CD4-positive, CD25-positive, alpha-beta regulatory T cell (primary cell): ENCODE measurements at regions not wholly inside any gene's neighbourhood (a gene's known extent, or its start where the extent isn't known, plus 50 kb on each side); places are given as distances from the start of the nearest gene placed in this dataset.
"Not testable (repeated sequence)": the region's sequence is repeated elsewhere in the genome, so short reads cannot be mapped to it uniquely, and the experiment has no call there.

Source experiments
- ATAC-seq, 2 donors: fragments of 150-1000 bp; cut with Tn5 transposase; one replicate each; pipeline ENCODE4 v1.10.0; 2021; ENCODE audit warnings: low read depth in 2 of 2, moderate number of reproducible peaks in 2 of 2, moderate library complexity in 1 of 2
- DNase-seq, 3 donors: peaks; one replicate each; pipeline versions ENCODE4 v3.0.0 to v3.0.0-alpha.2; 2012 to 2022; ENCODE audit warnings: mixed read lengths in 1 of 3
- H3K27ac ChIP-seq: one replicate; pipeline ENCODE4 v1.7.0; 2013; ENCODE audit warnings: mild to moderate bottlenecking, low read length; ENCODE audit not compliant: insufficient read depth, poor library complexity, severe bottlenecking
- H3K27me3 ChIP-seq: one replicate; pipeline ENCODE4 v1.7.0; 2013; ENCODE audit warnings: low read length; ENCODE audit not compliant: control insufficient read depth, insufficient read depth
- H3K36me3 ChIP-seq: one replicate; pipeline ENCODE4 v1.7.0; 2013; ENCODE audit warnings: mild to moderate bottlenecking, low read length, moderate library complexity; ENCODE audit not compliant: control insufficient read depth, insufficient read depth
- H3K4me1 ChIP-seq: 2 replicates; pipeline ENCODE4 v1.7.0; 2013; ENCODE audit warnings: mild to moderate bottlenecking, low read length; ENCODE audit not compliant: insufficient read depth, control insufficient read depth, poor library complexity, severe bottlenecking
- H3K4me3 ChIP-seq: one replicate; pipeline ENCODE4 v1.7.0; 2013; ENCODE audit warnings: low read depth, mild to moderate bottlenecking, low read length, moderate library complexity
- H3K9me3 ChIP-seq, 2 experiments: 1 replicate in 1 of 2; 2 replicates in 1 of 2; pipeline ENCODE4 v1.7.0; 2013; ENCODE audit warnings: low read length in 2 of 2, mild to moderate bottlenecking in 1 of 2, moderate library complexity in 1 of 2; ENCODE audit not compliant: control insufficient read depth in 2 of 2
- H3K27ac Mint-ChIP-seq, 3 donors: one replicate each; pipeline ENCODE4 v1.8.0; 2020 to 2022; ENCODE audit warnings: mild to moderate bottlenecking in 3 of 3, mixed read lengths in 3 of 3, moderate library complexity in 2 of 3
- H3K27me3 Mint-ChIP-seq: one replicate; pipeline ENCODE4 v1.8.0; 2022; ENCODE audit warnings: mild to moderate bottlenecking, mixed read lengths
- H3K36me3 Mint-ChIP-seq: one replicate; pipeline ENCODE4 v1.8.0; 2020; ENCODE audit warnings: mixed read lengths
- H3K4me1 Mint-ChIP-seq, 4 donors: one replicate each; pipeline ENCODE4 v1.8.0; 2020 to 2022; ENCODE audit warnings: mixed read lengths in 4 of 4, mild to moderate bottlenecking in 1 of 4
- H3K4me3 Mint-ChIP-seq, 4 donors: one replicate each; pipeline ENCODE4 v1.8.0; 2020 to 2022; ENCODE audit warnings: mild to moderate bottlenecking in 4 of 4, mixed read lengths in 4 of 4, moderate library complexity in 3 of 4
- H3K9me3 Mint-ChIP-seq, 7 donors: one replicate each; pipeline ENCODE4 v1.8.0; 2020 to 2022; ENCODE audit warnings: mixed read lengths in 7 of 7, mild to moderate bottlenecking in 3 of 7, moderate library complexity in 2 of 7

- not testable (repeated sequence) for H3K4me3 ChIP-seq, ATAC-seq, H3K27me3 Mint-ChIP-seq, H3K4me1 ChIP-seq, H3K27ac ChIP-seq, H3K9me3 ChIP-seq, H3K36me3 ChIP-seq, H3K9me3 Mint-ChIP-seq, H3K4me3 Mint-ChIP-seq, H3K27ac Mint-ChIP-seq, H3K27me3 ChIP-seq, H3K4me1 Mint-ChIP-seq, DNase-seq, H3K36me3 Mint-ChIP-seq
Observed at GRCh38 chr20:26094498-26094897, 397.8 kb upstream of the ZNF337 start.

- H3K9me3 ChIP-seq, H3K27me3 Mint-ChIP-seq, H3K36me3 Mint-ChIP-seq, H3K27ac Mint-ChIP-seq, H3K36me3 ChIP-seq, H3K4me3 ChIP-seq, H3K27me3 ChIP-seq, H3K27ac ChIP-seq, H3K9me3 Mint-ChIP-seq, H3K4me3 Mint-ChIP-seq, ATAC-seq, H3K4me1 ChIP-seq, H3K4me1 Mint-ChIP-seq, DNase-seq: not testable (repeated sequence)
Observed at GRCh38 chr20:26091921-26092320, 395.3 kb upstream of the ZNF337 start.

GRCh38 chr20:26086195-26086594, 389.5 kb upstream of the ZNF337 start:
- H3K36me3 Mint-ChIP-seq, H3K4me3 ChIP-seq, H3K9me3 Mint-ChIP-seq, H3K27me3 Mint-ChIP-seq, H3K4me3 Mint-ChIP-seq, H3K4me1 ChIP-seq, H3K27me3 ChIP-seq, H3K9me3 ChIP-seq, H3K36me3 ChIP-seq, H3K27ac ChIP-seq, H3K27ac Mint-ChIP-seq, H3K4me1 Mint-ChIP-seq, DNase-seq, ATAC-seq: not testable (repeated sequence)

GRCh38 chr20:26073972-26074371, 377.3 kb upstream of the ZNF337 start:
- not testable (repeated sequence) for H3K4me3 Mint-ChIP-seq, H3K27ac Mint-ChIP-seq, H3K36me3 Mint-ChIP-seq, H3K27me3 Mint-ChIP-seq, DNase-seq, H3K4me3 ChIP-seq, H3K36me3 ChIP-seq, H3K4me1 ChIP-seq, H3K27ac ChIP-seq, H3K9me3 Mint-ChIP-seq, H3K4me1 Mint-ChIP-seq, H3K9me3 ChIP-seq, ATAC-seq, H3K27me3 ChIP-seq

- H3K4me1 Mint-ChIP-seq, H3K4me3 Mint-ChIP-seq, H3K4me1 ChIP-seq, H3K4me3 ChIP-seq, H3K27me3 Mint-ChIP-seq, H3K36me3 ChIP-seq, ATAC-seq, H3K27ac ChIP-seq, H3K9me3 Mint-ChIP-seq, H3K27ac Mint-ChIP-seq, DNase-seq, H3K36me3 Mint-ChIP-seq, H3K27me3 ChIP-seq, H3K9me3 ChIP-seq: not testable (repeated sequence)
Observed at GRCh38 chr20:26059324-26059723, 362.7 kb upstream of the ZNF337 start.

- not testable (repeated sequence) for DNase-seq, ATAC-seq, H3K4me3 Mint-ChIP-seq, H3K36me3 ChIP-seq, H3K27me3 ChIP-seq, H3K27ac ChIP-seq, H3K27me3 Mint-ChIP-seq, H3K4me1 Mint-ChIP-seq, H3K36me3 Mint-ChIP-seq, H3K27ac Mint-ChIP-seq, H3K9me3 ChIP-seq, H3K9me3 Mint-ChIP-seq, H3K4me1 ChIP-seq, H3K4me3 ChIP-seq
Observed at GRCh38 chr20:26058446-26058845, 361.8 kb upstream of the ZNF337 start.

GRCh38 chr20:26057135-26057752, 360.6 kb upstream of the ZNF337 start:
- not testable (repeated sequence) for H3K27me3 Mint-ChIP-seq, H3K4me3 Mint-ChIP-seq, ATAC-seq, H3K4me1 Mint-ChIP-seq, H3K36me3 Mint-ChIP-seq, H3K27ac Mint-ChIP-seq, H3K4me1 ChIP-seq, H3K36me3 ChIP-seq, H3K27ac ChIP-seq, H3K9me3 ChIP-seq, H3K9me3 Mint-ChIP-seq, H3K27me3 ChIP-seq, H3K4me3 ChIP-seq, DNase-seq

GRCh38 chr20:26025792-26026191, 329.1 kb upstream of the ZNF337 start:
- not testable (repeated sequence) for H3K36me3 Mint-ChIP-seq, H3K9me3 ChIP-seq, H3K36me3 ChIP-seq, H3K9me3 Mint-ChIP-seq, H3K27me3 Mint-ChIP-seq, DNase-seq, H3K27me3 ChIP-seq, H3K27ac Mint-ChIP-seq, H3K27ac ChIP-seq, H3K4me3 Mint-ChIP-seq, H3K4me1 Mint-ChIP-seq, ATAC-seq, H3K4me1 ChIP-seq, H3K4me3 ChIP-seq
